GM19467 (cell line): ENCODE measurements at regions not wholly inside any gene's neighbourhood (a gene's known extent, or its start where the extent isn't known, plus 50 kb on each side); places are given as distances from the start of the nearest gene placed in this dataset.
A peak's percentile ranks its signal among the peaks of the same experiment; 100 is the strongest.
"Not testable (repeated sequence)": the region's sequence is repeated elsewhere in the genome, so short reads cannot be mapped to it uniquely, and the experiment has no call there.

Experiments
- ATAC-seq: cut with Tn5 transposase; IDR thresholded peaks from one replicate; pipeline ENCODE4 v1.9.1; 2021; ENCODE audit warnings: mild to moderate bottlenecking, moderate library complexity; ENCODE audit not compliant: unreplicated experiment

- ATAC-seq: no peak
Measured at GRCh38 chr21:17295997-17296396, 216.8 kb upstream of the CXADR start.

GRCh38 chr21:17299576-17299975, 213.3 kb upstream of the CXADR start:
- ATAC-seq: not testable (repeated sequence)

GRCh38 chr21:17327715-17328114, 185.1 kb upstream of the CXADR start:
- not testable (repeated sequence) for ATAC-seq

- no peak for ATAC-seq
Measured at GRCh38 chr21:17334484-17334883, 178.4 kb upstream of the CXADR start.

- no peak for ATAC-seq
Measured at GRCh38 chr21:17340081-17340480, 172.8 kb upstream of the CXADR start.

GRCh38 chr21:17343055-17343454, 169.8 kb upstream of the CXADR start:
- ATAC-seq: no peak

- ATAC-seq: no peak
Measured at GRCh38 chr21:17348357-17348756, 164.5 kb upstream of the CXADR start.

GRCh38 chr21:17348849-17349248, 164.0 kb upstream of the CXADR start:
- ATAC-seq: no peak

GRCh38 chr21:17351766-17352165, 161.1 kb upstream of the CXADR start:
- ATAC-seq: no peak

GRCh38 chr21:17352996-17353655, 159.7 kb upstream of the CXADR start:
- ATAC-seq: no peak

- no peak for ATAC-seq
Measured at GRCh38 chr21:17359781-17360180, 153.1 kb upstream of the CXADR start.

GRCh38 chr21:17368748-17369363, 144.0 kb upstream of the CXADR start:
- ATAC-seq: no peak

- no peak for ATAC-seq
Measured at GRCh38 chr21:17370263-17370662, 142.6 kb upstream of the CXADR start.

- ATAC-seq: no peak
Measured at GRCh38 chr21:17370916-17371315, 141.9 kb upstream of the CXADR start.

GRCh38 chr21:17371450-17371849, 141.4 kb upstream of the CXADR start:
- ATAC-seq: no peak

GRCh38 chr21:17372200-17372599, 140.6 kb upstream of the CXADR start:
- ATAC-seq: no peak

GRCh38 chr21:17386498-17386897, 126.3 kb upstream of the CXADR start:
- ATAC-seq: no peak

- ATAC-seq: peak; percentile 90
Measured at GRCh38 chr21:17387030-17387617, 125.7 kb upstream of the CXADR start.

GRCh38 chr21:17388226-17388625, 124.6 kb upstream of the CXADR start:
- ATAC-seq: no peak

GRCh38 chr21:17389311-17389710, 123.5 kb upstream of the CXADR start:
- ATAC-seq: no peak

- ATAC-seq: no peak
Measured at GRCh38 chr21:17390569-17390968, 122.3 kb upstream of the CXADR start.

GRCh38 chr21:17391811-17392340, 121.0 kb upstream of the CXADR start:
- no peak for ATAC-seq
